ENCODE measurements at regions not wholly inside any gene's neighbourhood (a gene's known extent, or its start where the extent isn't known, plus 50 kb on each side); places are given as distances from the start of the nearest gene placed in this dataset.
"Not testable (repeated sequence)": the region's sequence is repeated elsewhere in the genome, so short reads cannot be mapped to it uniquely, and the experiment has no call there.

DNA sequence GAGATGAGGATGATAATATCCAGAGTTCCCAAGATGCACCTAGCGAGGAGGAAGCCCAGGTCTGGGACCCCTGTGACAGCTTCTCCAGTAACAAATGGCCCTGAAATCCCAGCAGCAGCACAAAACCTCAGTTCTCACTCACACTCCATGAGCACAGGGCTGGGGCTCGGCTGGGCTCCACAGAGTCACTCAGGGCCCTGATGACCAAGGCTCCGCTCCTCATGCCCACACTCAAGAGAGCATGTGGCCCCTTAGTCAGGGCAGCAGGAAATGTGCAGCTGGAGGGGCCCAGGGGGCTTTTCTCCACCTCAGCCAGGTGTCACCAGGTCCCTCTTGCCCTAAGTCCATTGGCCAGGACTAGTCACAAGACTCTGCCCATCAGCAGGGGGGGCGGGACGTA lies 242.7 kb upstream of the SFSWAP start:
- TF ChIP-seq, protein P1, sequence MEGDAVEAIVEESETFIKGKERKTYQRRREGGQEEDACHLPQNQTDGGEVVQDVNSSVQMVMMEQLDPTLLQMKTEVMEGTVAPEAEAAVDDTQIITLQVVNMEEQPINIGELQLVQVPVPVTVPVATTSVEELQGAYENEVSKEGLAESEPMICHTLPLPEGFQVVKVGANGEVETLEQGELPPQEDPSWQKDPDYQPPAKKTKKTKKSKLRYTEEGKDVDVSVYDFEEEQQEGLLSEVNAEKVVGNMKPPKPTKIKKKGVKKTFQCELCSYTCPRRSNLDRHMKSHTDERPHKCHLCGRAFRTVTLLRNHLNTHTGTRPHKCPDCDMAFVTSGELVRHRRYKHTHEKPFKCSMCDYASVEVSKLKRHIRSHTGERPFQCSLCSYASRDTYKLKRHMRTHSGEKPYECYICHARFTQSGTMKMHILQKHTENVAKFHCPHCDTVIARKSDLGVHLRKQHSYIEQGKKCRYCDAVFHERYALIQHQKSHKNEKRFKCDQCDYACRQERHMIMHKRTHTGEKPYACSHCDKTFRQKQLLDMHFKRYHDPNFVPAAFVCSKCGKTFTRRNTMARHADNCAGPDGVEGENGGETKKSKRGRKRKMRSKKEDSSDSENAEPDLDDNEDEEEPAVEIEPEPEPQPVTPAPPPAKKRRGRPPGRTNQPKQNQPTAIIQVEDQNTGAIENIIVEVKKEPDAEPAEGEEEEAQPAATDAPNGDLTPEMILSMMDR (conservative IDR thresholded peaks at IDR 0.05): no peak
- Mint-ChIP-seq H3K4me1 (peaks cover 6% of the 10 kb centered on the region), H3K4me3 (no peak overlapping the region), H3K27me3 (ENCODE audit: low read depth) (peaks cover 2% of the 10 kb centered on the region), H3K9me3 (no peaks in the 10 kb centered on the region), H3K27ac (ENCODE audit: unreplicated experiment) (no peak overlapping the region), H3K36me3 (ENCODE audit: low read depth) (no peaks in the 10 kb centered on the region)
- DNase-seq (ENCODE audit: low read depth, low spot score): no peak

DNA sequence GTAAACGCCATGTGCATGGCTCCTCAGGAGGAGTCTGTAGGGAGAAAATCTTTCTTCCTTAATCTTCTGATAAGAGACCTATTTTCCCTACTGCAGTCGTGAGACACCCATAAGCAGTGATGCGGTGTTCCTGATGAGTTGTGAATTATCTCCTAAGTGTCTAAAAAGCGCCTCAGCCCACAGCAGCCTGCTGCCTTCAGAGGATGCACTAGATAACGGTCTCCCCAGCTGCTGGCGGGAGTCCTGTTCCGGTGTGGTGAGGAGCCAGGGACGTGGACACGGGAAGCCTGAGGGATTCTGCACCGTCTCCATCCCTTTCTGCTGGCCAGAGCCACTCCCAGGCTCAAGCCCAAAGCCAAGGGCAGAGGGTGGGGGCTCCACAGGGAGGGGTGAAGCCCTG lies 240.9 kb upstream of the SFSWAP start:
- not testable (repeated sequence) for H3K4me1 Mint-ChIP-seq; H3K27ac Mint-ChIP-seq (ENCODE audit: unreplicated experiment); H3K9me3 Mint-ChIP-seq; H3K36me3 Mint-ChIP-seq (ENCODE audit: low read depth); H3K27me3 Mint-ChIP-seq (ENCODE audit: low read depth); H3K4me3 Mint-ChIP-seq; DNase-seq (ENCODE audit: low read depth, low spot score)

DNA sequence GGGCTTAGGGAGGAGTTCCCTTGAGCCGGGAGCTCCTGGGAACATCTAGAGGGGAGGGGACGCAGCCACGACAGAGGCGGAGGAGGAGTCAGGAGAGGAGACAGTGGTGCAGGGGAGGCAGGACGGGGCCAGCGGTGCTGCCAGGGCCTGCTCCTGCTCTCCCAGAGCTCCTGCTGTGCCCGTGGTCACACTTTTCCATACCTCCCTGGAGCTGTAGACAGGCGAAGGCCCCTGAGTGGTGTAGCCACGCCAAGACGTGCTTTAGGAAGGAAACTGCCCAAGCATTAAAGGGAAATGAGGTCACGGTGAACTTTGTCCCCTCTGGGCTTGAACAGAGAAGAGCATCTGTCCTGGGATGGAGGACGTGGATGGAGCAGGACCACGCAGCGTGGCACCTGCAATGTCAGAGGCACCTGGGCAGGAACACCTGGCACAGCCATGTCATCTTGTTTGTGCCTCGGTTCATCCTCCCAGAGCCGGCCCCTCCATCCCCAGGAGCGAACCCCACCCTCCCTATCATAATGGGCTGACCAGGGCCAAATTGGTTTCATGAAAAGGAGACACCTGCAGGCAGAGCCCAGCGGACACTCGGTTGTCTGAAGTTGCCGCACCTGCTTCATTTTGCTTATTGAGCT lies 239.5 kb upstream of the SFSWAP start:
- TF ChIP-seq, protein P1 (conservative IDR thresholded peaks at IDR 0.05): no peak
- Mint-ChIP-seq H3K4me3 (no peak overlapping the region), H3K36me3 (ENCODE audit: low read depth) (no peaks in the 10 kb centered on the region), H3K4me1 (peaks cover 6% of the 10 kb centered on the region), H3K27me3 (ENCODE audit: low read depth) (peaks cover 2% of the 10 kb centered on the region), H3K9me3 (peaks cover 1% of the 10 kb centered on the region), H3K27ac (ENCODE audit: unreplicated experiment) (no peak overlapping the region)
- no peak for DNase-seq (ENCODE audit: low read depth, low spot score)

DNA sequence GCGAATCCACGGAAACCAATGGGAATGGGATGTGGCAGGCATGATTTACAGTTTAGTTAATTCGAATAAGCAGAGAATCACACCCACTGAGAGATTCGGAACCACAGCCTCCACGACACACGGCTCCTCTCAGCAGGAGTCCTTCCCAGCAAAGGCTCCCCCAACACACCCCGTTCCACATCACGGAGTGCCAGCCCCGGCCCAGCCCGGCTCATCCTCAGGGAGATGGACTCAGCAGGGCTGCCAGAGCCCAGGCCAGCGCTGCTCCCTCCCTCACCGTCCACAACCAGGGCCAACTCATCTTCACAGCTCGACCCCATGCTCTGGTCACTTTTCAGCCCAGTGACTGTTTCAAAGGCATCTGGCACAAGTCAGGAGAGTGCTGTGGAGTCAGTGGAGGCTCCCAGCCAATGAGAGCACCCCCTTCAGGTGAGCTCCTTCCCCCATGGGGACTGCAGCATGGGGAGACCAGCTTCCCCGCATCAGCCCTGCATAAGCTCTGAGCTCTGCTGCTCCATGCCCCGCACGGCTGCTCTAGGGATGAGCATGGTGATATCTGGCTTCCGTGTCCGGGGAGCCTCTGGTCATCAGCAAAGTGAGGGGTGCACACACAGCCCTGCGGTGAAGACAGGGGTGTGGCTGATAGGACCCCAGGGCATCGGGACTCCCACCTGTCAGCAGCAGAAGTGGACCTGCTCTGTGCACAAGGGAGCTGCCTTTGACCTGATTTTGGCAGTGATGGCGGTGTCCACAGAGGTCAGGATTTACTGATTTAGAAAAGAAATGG lies 238.8 kb upstream of the SFSWAP start:
- peaks cover 2% of the 10 kb centered on the region for H3K9me3 Mint-ChIP-seq
- H3K27ac Mint-ChIP-seq (ENCODE audit: unreplicated experiment): no peak overlapping the region
- H3K4me1 Mint-ChIP-seq: peaks cover 6% of the 10 kb centered on the region
- H3K27me3 Mint-ChIP-seq (ENCODE audit: low read depth): peaks cover 2% of the 10 kb centered on the region
- TF ChIP-seq, protein P1 (conservative IDR thresholded peaks at IDR 0.05): no peak
- DNase-seq (ENCODE audit: low read depth, low spot score): no peak
- H3K36me3 Mint-ChIP-seq (ENCODE audit: low read depth): no peaks in the 10 kb centered on the region
- H3K4me3 Mint-ChIP-seq: no peak overlapping the region

DNA sequence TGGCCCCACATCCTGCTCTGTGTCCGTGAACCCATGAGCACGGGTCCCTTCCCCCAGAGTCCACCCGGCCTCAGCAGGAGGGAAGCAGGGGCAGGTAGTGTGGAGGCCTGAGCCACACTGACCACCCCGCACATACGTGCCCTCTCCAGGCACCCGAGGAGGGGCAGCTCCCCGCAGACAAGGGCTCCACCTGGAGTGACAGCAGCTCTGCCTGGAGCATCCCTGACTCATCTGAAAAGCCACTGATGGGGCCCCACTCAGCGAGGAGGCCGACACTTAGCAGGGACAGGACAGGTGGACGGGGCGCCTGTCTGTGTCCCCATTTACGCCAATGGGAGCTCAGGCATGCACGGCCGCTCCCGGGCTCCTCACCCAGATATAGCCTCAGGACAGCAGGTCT lies 237.6 kb upstream of the SFSWAP start:
- no peak for DNase-seq (ENCODE audit: low read depth, low spot score)
- Mint-ChIP-seq H3K4me1 (peaks cover 6% of the 10 kb centered on the region), H3K27me3 (ENCODE audit: low read depth) (peaks cover 2% of the 10 kb centered on the region), H3K36me3 (ENCODE audit: low read depth) (no peaks in the 10 kb centered on the region), H3K4me3 (no peak overlapping the region), H3K9me3 (peaks cover 2% of the 10 kb centered on the region), H3K27ac (ENCODE audit: unreplicated experiment) (no peak overlapping the region)
- TF ChIP-seq, protein P1 (conservative IDR thresholded peaks at IDR 0.05): no peak

Data from neural crest cell (in vitro differentiated cells).